Calu3 (cell line): ENCODE measurements at regions not wholly inside any gene's neighbourhood (a gene's known extent, or its start where the extent isn't known, plus 50 kb on each side); places are given as distances from the start of the nearest gene placed in this dataset.

Experiments used
- BruUV-seq: library from RNA; stranded (reverse); fragments of 400-500 nt; replicated peaks from 2 replicates; lab custom pipeline; 2021; lab: Mats Ljungman, UMichigan
- CTCF ChIA-PET: fragments of 300-600 bp; sonication (Branson Sonifier 250); formaldehyde crosslinking; loops from one replicate; lab custom pipeline; 2022; ENCODE audit warnings: antibody characterized with exemption; lab: Charles Lee
- DNase-seq: peaks from one replicate; pipeline ENCODE4 v3.0.0; 2022
- H3K27ac Mint-ChIP-seq: one replicate; pipeline ENCODE4 v1.8.0; 2022; ENCODE audit warnings: mixed read lengths; ENCODE audit not compliant: unreplicated experiment
- H3K27me3 Mint-ChIP-seq: one replicate; pipeline ENCODE4 v1.8.0; 2022; ENCODE audit warnings: mixed read lengths; ENCODE audit not compliant: unreplicated experiment
- H3K36me3 Mint-ChIP-seq: one replicate; pipeline ENCODE4 v1.8.0; 2022; ENCODE audit warnings: mild to moderate bottlenecking, moderate library complexity, mixed read lengths; ENCODE audit not compliant: insufficient read depth, unreplicated experiment
- H3K4me1 Mint-ChIP-seq: one replicate; pipeline ENCODE4 v1.8.0; 2022; ENCODE audit warnings: mild to moderate bottlenecking, low read depth, mixed read lengths; ENCODE audit not compliant: unreplicated experiment
- H3K4me3 Mint-ChIP-seq: one replicate; pipeline ENCODE4 v1.8.0; 2022; ENCODE audit warnings: mild to moderate bottlenecking, low read depth, moderate library complexity, mixed read lengths; ENCODE audit not compliant: unreplicated experiment
- H3K9me3 Mint-ChIP-seq: one replicate; pipeline ENCODE4 v1.8.0; 2022; ENCODE audit warnings: low read depth, mixed read lengths; ENCODE audit not compliant: unreplicated experiment
- CTCF ChIP-seq: fragments of 200-600 bp; IDR thresholded peaks from one replicate; pipeline ENCODE4 v1.8.0; 2022; ENCODE audit warnings: antibody characterized with exemption; ENCODE audit not compliant: unreplicated experiment
- intact Hi-C: fragments of 100-400 bp; cut with micrococcal nuclease; formaldehyde crosslinking; loops from one replicate; pipeline ENCODE4 v1.10.0; 2022; ENCODE audit not compliant: unreplicated experiment

GRCh38 chr20:2244523-2244922 lies 51.3 kb upstream of the TGM3 start:
- Mint-ChIP-seq H3K27ac (no peak overlapping the region), H3K4me1 (no peaks in the 10 kb centered on the region), H3K27me3 (peaks cover 28% of the 10 kb centered on the region), H3K9me3 (no peaks in the 10 kb centered on the region), H3K36me3 (no peaks in the 10 kb centered on the region), H3K4me3 (no peak overlapping the region)
- no TSS peak for BruUV-seq
- CTCF ChIA-PET, result no interaction called here
- DNase-seq, result no peak
- intact Hi-C loops, result no loop called here
- TF ChIP-seq CTCF, result no peak

GRCh38 chr20:2244993-2245392 lies 50.8 kb upstream of the TGM3 start:
- H3K27me3 Mint-ChIP-seq, result peaks cover 33% of the 10 kb centered on the region
- no peaks in the 10 kb centered on the region for H3K9me3 Mint-ChIP-seq
- H3K4me1 Mint-ChIP-seq, result no peaks in the 10 kb centered on the region
- H3K36me3 Mint-ChIP-seq, result no peaks in the 10 kb centered on the region
- H3K27ac Mint-ChIP-seq, result no peak overlapping the region
- BruUV-seq, result no TSS peak
- TF ChIP-seq CTCF, result no peak
- intact Hi-C loops, result no loop called here
- CTCF ChIA-PET, result no interaction called here
- no peak for DNase-seq
- H3K4me3 Mint-ChIP-seq, result no peak overlapping the region

DNA sequence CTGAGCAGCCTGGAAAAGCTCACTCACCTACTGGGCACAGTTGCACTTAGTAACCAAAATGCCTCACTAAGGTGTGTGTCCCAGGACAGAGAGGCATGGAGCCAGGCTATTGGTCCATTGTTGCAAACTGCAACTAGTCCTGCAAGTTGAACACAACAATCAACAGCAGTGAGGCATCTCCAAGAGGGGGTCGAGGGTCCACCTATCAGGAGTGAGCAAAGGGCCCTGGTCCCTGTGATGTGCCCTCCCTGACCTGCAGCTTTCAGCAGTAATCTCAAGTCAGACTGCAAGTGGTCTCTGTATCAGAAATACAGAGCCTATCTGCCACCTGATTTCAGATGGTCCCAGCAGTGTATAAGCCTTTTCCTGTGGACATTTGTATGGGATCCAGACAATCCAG lies 50.2 kb upstream of the TGM3 start:
- intact Hi-C loops, result no loop called here
- no TSS peak for BruUV-seq
- CTCF ChIA-PET, result no interaction called here
- no peak overlapping the region for H3K27ac Mint-ChIP-seq
- H3K4me1 Mint-ChIP-seq, result no peaks in the 10 kb centered on the region
- no peak for DNase-seq
- no peaks in the 10 kb centered on the region for H3K9me3 Mint-ChIP-seq
- H3K27me3 Mint-ChIP-seq, result peaks cover 40% of the 10 kb centered on the region
- H3K4me3 Mint-ChIP-seq, result no peak overlapping the region
- no peak for TF ChIP-seq CTCF
- no peaks in the 10 kb centered on the region for H3K36me3 Mint-ChIP-seq
